DND-41 (cell line): ENCODE measurements at regions not wholly inside any gene's neighbourhood (a gene's known extent, or its start where the extent isn't known, plus 50 kb on each side); places are given as distances from the start of the nearest gene placed in this dataset.

Experiments used
- ATAC-seq: fragments of 200-7000 bp; cut with Tn5 transposase; 3 replicates; pipeline ENCODE4 v1.9.1; 2021; ENCODE audit warnings: low read depth; ENCODE audit not compliant: insufficient read depth
- DNase-seq: peaks from one replicate; pipeline ENCODE4 v3.0.0-alpha.2; 2020
- H2AFZ ChIP-seq: 2 replicates; pipeline ENCODE4 v1.6.0; 2012; ENCODE audit warnings: low read depth, low read length
- H3K27ac ChIP-seq: 2 replicates; pipeline ENCODE4 v1.5.1; 2012; ENCODE audit warnings: low read length, inconsistent platforms
- H3K27me3 ChIP-seq: fragments of 200-600 bp; sonication (generic); 2 replicates; pipeline ENCODE4 v1.6.0; 2012; ENCODE audit warnings: low read length, mild to moderate bottlenecking, inconsistent platforms; ENCODE audit not compliant: insufficient read depth, poor library complexity
- H3K36me3 ChIP-seq: 2 replicates; pipeline ENCODE4 v1.5.1; 2012; ENCODE audit warnings: low read length, inconsistent platforms; ENCODE audit not compliant: insufficient read depth
- H3K4me1 ChIP-seq: 2 replicates; pipeline ENCODE4 v1.5.1; 2012; ENCODE audit warnings: mild to moderate bottlenecking, low read length; ENCODE audit not compliant: insufficient read depth
- H3K4me2 ChIP-seq: 2 replicates; pipeline ENCODE4 v1.6.0; 2012; ENCODE audit warnings: mild to moderate bottlenecking, moderate library complexity, low read length, inconsistent platforms; ENCODE audit not compliant: insufficient read depth
- H3K4me3 ChIP-seq, 2 experiments: fragments of 200-600 bp in 1 of 2; shearing (Covaris generic) in 1 of 2; 2 replicates each; pipeline ENCODE4 v1.5.1; 2012 to 2016; ENCODE audit warnings: inconsistent platforms in 2 of 2, low read length in 2 of 2, mild to moderate bottlenecking in 2 of 2, low read depth in 1 of 2, moderate library complexity in 1 of 2
- H3K79me2 ChIP-seq: 2 replicates; pipeline ENCODE4 v1.6.0; 2012; ENCODE audit warnings: low read length, inconsistent platforms; ENCODE audit not compliant: insufficient read depth
- H3K9ac ChIP-seq: 2 replicates; pipeline ENCODE4 v1.6.0; 2012; ENCODE audit warnings: low read depth, mild to moderate bottlenecking, inconsistent platforms, low read length, moderate library complexity
- H3K9me3 ChIP-seq: 2 replicates; pipeline ENCODE4 v1.5.1; 2012; ENCODE audit warnings: low read length, moderate library complexity, mild to moderate bottlenecking, inconsistent platforms; ENCODE audit not compliant: insufficient read depth, severe bottlenecking
- H4K20me1 ChIP-seq: 2 replicates; pipeline ENCODE4 v1.6.0; 2012; ENCODE audit warnings: low read length; ENCODE audit not compliant: insufficient read depth
- CTCF ChIP-seq: IDR thresholded peaks from 2 replicates; pipeline ENCODE4 v1.5.1; 2012; ENCODE audit warnings: borderline replicate concordance, low read length, moderate library complexity, mild to moderate bottlenecking; ENCODE audit not compliant: poor library complexity, severe bottlenecking; ENCODE audit errors: extremely low read depth
- EZH2 ChIP-seq: IDR thresholded peaks from 3 replicates; pipeline ENCODE4 v1.6.1; 2012; ENCODE audit warnings: borderline replicate concordance, low read depth, mild to moderate bottlenecking, moderate library complexity, low read length, inconsistent platforms; ENCODE audit not compliant: severe bottlenecking

GRCh38 chr9:86846656-86847055, 100.7 kb downstream of the GAS1 start:
- no peak overlapping the region for H2AFZ ChIP-seq
- no peaks in the 10 kb centered on the region for H3K36me3 ChIP-seq
- no peaks in the 10 kb centered on the region for H3K4me1 ChIP-seq
- no peak overlapping the region for H3K9ac ChIP-seq
- H3K27ac ChIP-seq = no peak overlapping the region
- H4K20me1 ChIP-seq = no peaks in the 10 kb centered on the region
- no peak for TF ChIP-seq CTCF
- TF ChIP-seq EZH2 = no peak
- no peaks in the 10 kb centered on the region for H3K9me3 ChIP-seq
- H3K4me2 ChIP-seq = no peak overlapping the region
- H3K79me2 ChIP-seq = no peaks in the 10 kb centered on the region
- H3K27me3 ChIP-seq = no peaks in the 10 kb centered on the region
- no peak for ATAC-seq
- H3K4me3 ChIP-seq = no peak overlapping the region
- DNase-seq = no peak

- H3K4me2 ChIP-seq = no peak overlapping the region
- H2AFZ ChIP-seq = no peak overlapping the region
- no peaks in the 10 kb centered on the region for H3K79me2 ChIP-seq
- TF ChIP-seq CTCF (no peak), EZH2 (no peak)
- ATAC-seq = no peak
- H3K4me3 ChIP-seq = no peak overlapping the region
- H3K4me1 ChIP-seq = no peaks in the 10 kb centered on the region
- H3K9ac ChIP-seq = no peak overlapping the region
- no peaks in the 10 kb centered on the region for H4K20me1 ChIP-seq
- no peaks in the 10 kb centered on the region for H3K27me3 ChIP-seq
- no peaks in the 10 kb centered on the region for H3K36me3 ChIP-seq
- no peak for DNase-seq
- no peak overlapping the region for H3K27ac ChIP-seq
- no peaks in the 10 kb centered on the region for H3K9me3 ChIP-seq
Measured at GRCh38 chr9:86843206-86843605, 104.1 kb downstream of the GAS1 start.

GRCh38 chr9:86842573-86842972, 104.7 kb downstream of the GAS1 start:
- Histone ChIP-seq H3K4me2 (no peak overlapping the region), H3K4me3 (no peak overlapping the region), H2AFZ (no peak overlapping the region), H3K4me1 (no peaks in the 10 kb centered on the region), H3K27ac (no peak overlapping the region), H3K79me2 (no peaks in the 10 kb centered on the region), H3K9me3 (no peaks in the 10 kb centered on the region), H3K9ac (no peak overlapping the region), H4K20me1 (no peaks in the 10 kb centered on the region), H3K36me3 (no peaks in the 10 kb centered on the region), H3K27me3 (no peaks in the 10 kb centered on the region)
- DNase-seq (no peak), ATAC-seq (no peak)
- TF ChIP-seq CTCF (no peak), EZH2 (no peak)

GRCh38 chr9:86839522-86839921, 107.8 kb downstream of the GAS1 start:
- Histone ChIP-seq H3K9ac (no peak overlapping the region), H3K36me3 (no peaks in the 10 kb centered on the region), H3K4me1 (no peaks in the 10 kb centered on the region), H4K20me1 (no peaks in the 10 kb centered on the region), H3K4me2 (no peak overlapping the region), H3K27ac (no peak overlapping the region), H3K79me2 (no peaks in the 10 kb centered on the region), H2AFZ (no peak overlapping the region), H3K27me3 (no peaks in the 10 kb centered on the region), H3K4me3 (no peak overlapping the region), H3K9me3 (no peaks in the 10 kb centered on the region)
- ATAC-seq (no peak), DNase-seq (no peak)
- no peak for TF ChIP-seq EZH2
- no peak for TF ChIP-seq CTCF
